ENCODE measurements at regions not wholly inside any gene's neighbourhood (a gene's known extent, or its start where the extent isn't known, plus 50 kb on each side); places are given as distances from the start of the nearest gene placed in this dataset.

- no peak for ATAC-seq
- TF ChIP-seq TCF4 (CRISPR knock-in tag; IDR thresholded peaks at IDR 0.05; ENCODE audit: borderline replicate concordance) (no peak), ESRRG (CRISPR knock-in tag; IDR thresholded peaks at IDR 0.05) (no peak), ZFP30 (CRISPR knock-in tag; IDR thresholded peaks at IDR 0.05) (no peak), BACH2 (CRISPR knock-in tag; IDR thresholded peaks at IDR 0.05; ENCODE audit: borderline replicate concordance) (no peak), ZNF565 (CRISPR knock-in tag; conservative IDR thresholded peaks at IDR 0.05; ENCODE audit: low read depth) (no peak), CSDC2 (CRISPR knock-in tag; IDR thresholded peaks at IDR 0.05) (no peak), ISL1 (CRISPR knock-in tag; IDR thresholded peaks at IDR 0.05) (no peak), CSRNP3 (CRISPR knock-in tag; IDR thresholded peaks at IDR 0.05) (no peak), GLIS3 (CRISPR knock-in tag; IDR thresholded peaks at IDR 0.05) (no peak)
Measured at GRCh38 chr6:71460933-71461332, 172.3 kb downstream of the OGFRL1 start.

- no peak for TF ChIP-seq CREB5 (CRISPR knock-in tag; IDR thresholded peaks at IDR 0.05; ENCODE audit: low read depth)
- no peak for TF ChIP-seq CSDC2 (CRISPR knock-in tag; IDR thresholded peaks at IDR 0.05)
- no peak for TF ChIP-seq OSR1 (CRISPR knock-in tag; IDR thresholded peaks at IDR 0.05)
- TF ChIP-seq GLIS3 (CRISPR knock-in tag; IDR thresholded peaks at IDR 0.05), result no peak
- TF ChIP-seq ZFP3 (CRISPR knock-in tag; IDR thresholded peaks at IDR 0.05), result no peak
- no peak for TF ChIP-seq SNAI2 (CRISPR knock-in tag; IDR thresholded peaks at IDR 0.05)
- no peak for TF ChIP-seq ZFP30 (CRISPR knock-in tag; IDR thresholded peaks at IDR 0.05)
- TF ChIP-seq ZC3H10 (CRISPR knock-in tag; IDR thresholded peaks at IDR 0.05), result no peak
- no peak for TF ChIP-seq TOX (CRISPR knock-in tag; IDR thresholded peaks at IDR 0.05; ENCODE audit: borderline replicate concordance)
- no peak for TF ChIP-seq TSHZ2 (CRISPR knock-in tag; IDR thresholded peaks at IDR 0.05)
- TF ChIP-seq RARB (CRISPR knock-in tag; IDR thresholded peaks at IDR 0.05), result no peak
- no peak for TF ChIP-seq CSRNP3 (CRISPR knock-in tag; IDR thresholded peaks at IDR 0.05)
- TF ChIP-seq ZNF70 (CRISPR knock-in tag; IDR thresholded peaks at IDR 0.05), result no peak
- TF ChIP-seq ARNTL (CRISPR knock-in tag; IDR thresholded peaks at IDR 0.05; ENCODE audit: borderline replicate concordance, low read depth), result no peak
- no peak for TF ChIP-seq TCF4 (CRISPR knock-in tag; IDR thresholded peaks at IDR 0.05; ENCODE audit: borderline replicate concordance)
- no peak for TF ChIP-seq ISL1 (CRISPR knock-in tag; IDR thresholded peaks at IDR 0.05)
- TF ChIP-seq ZNF565 (CRISPR knock-in tag; conservative IDR thresholded peaks at IDR 0.05; ENCODE audit: low read depth), result no peak
- no peak for ATAC-seq
Measured at GRCh38 chr6:71463061-71463460, 174.4 kb downstream of the OGFRL1 start.

GRCh38 chr6:71465096-71465495 is 176.5 kb downstream of the OGFRL1 start:
- no peak for TF ChIP-seq ESRRG (CRISPR knock-in tag; IDR thresholded peaks at IDR 0.05)
- TF ChIP-seq ARNTL (CRISPR knock-in tag; IDR thresholded peaks at IDR 0.05; ENCODE audit: borderline replicate concordance, low read depth), result no peak
- no peak for TF ChIP-seq ZNF8 (CRISPR knock-in tag; IDR thresholded peaks at IDR 0.05)
- no peak for TF ChIP-seq CREB5 (CRISPR knock-in tag; IDR thresholded peaks at IDR 0.05; ENCODE audit: low read depth)
- no peak for TF ChIP-seq SNAI2 (CRISPR knock-in tag; IDR thresholded peaks at IDR 0.05)
- no peak for TF ChIP-seq ISL1 (CRISPR knock-in tag; IDR thresholded peaks at IDR 0.05)
- TF ChIP-seq CSRNP3 (CRISPR knock-in tag; IDR thresholded peaks at IDR 0.05), result no peak
- no peak for TF ChIP-seq BACH2 (CRISPR knock-in tag; IDR thresholded peaks at IDR 0.05; ENCODE audit: borderline replicate concordance)
- TF ChIP-seq PATZ1 (CRISPR knock-in tag; IDR thresholded peaks at IDR 0.05; ENCODE audit: borderline replicate concordance), result no peak
- no peak for TF ChIP-seq POU6F1 (CRISPR knock-in tag; IDR thresholded peaks at IDR 0.05; ENCODE audit: borderline replicate concordance, low read depth)
- no peak for TF ChIP-seq RARB (CRISPR knock-in tag; IDR thresholded peaks at IDR 0.05)
- no peak for TF ChIP-seq ZNF565 (CRISPR knock-in tag; conservative IDR thresholded peaks at IDR 0.05; ENCODE audit: low read depth)
- no peak for TF ChIP-seq PPARA (CRISPR knock-in tag; IDR thresholded peaks at IDR 0.05; ENCODE audit: borderline replicate concordance)
- no peak for TF ChIP-seq CSDC2 (CRISPR knock-in tag; IDR thresholded peaks at IDR 0.05)
- no peak for TF ChIP-seq ZFP30 (CRISPR knock-in tag; IDR thresholded peaks at IDR 0.05)
- ATAC-seq, result no peak

All from SK-N-SH treated with all-trans-retinoic acid at 6 μM for 48 hours (cell line).